ENCODE measurements at regions not wholly inside any gene's neighbourhood (a gene's known extent, or its start where the extent isn't known, plus 50 kb on each side); places are given as distances from the start of the nearest gene placed in this dataset.

- Histone ChIP-seq H3K36me3 (no peaks in the 10 kb centered on the region), H3K27ac (no peak overlapping the region), H3K4me3 (no peak overlapping the region), H3K27me3 (no peaks in the 10 kb centered on the region), H3K4me1 (no peaks in the 10 kb centered on the region), H3K9me3 (replicated peaks) (no peaks in the 10 kb centered on the region)
- DNase-seq = no peak
Observed at GRCh38 chr18:65346086-65346485, 404.7 kb upstream of the CDH7 start.

DNA sequence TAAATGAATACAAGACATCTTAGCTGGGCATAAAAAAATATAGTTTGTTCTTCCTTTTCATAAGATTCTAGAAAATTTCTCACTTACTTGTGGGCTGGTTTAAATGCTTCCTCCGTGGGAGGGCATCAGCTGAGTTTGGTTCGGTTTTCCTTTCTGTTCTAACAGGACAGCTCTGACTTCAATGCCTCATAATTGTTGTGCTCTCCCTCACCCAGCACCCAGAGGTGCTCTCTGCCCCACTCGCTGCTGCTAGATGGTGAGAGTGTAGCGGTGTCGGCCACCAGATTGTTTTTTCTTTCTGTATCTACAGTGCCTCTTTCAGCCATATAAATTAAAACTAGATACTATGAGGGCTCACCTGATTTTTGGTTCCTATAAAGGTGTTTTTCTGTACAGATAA, 407.2 kb upstream of the CDH7 start:
- H3K4me1 ChIP-seq = no peaks in the 10 kb centered on the region
- no peak overlapping the region for H3K4me3 ChIP-seq
- no peak overlapping the region for H3K27ac ChIP-seq
- H3K36me3 ChIP-seq = no peaks in the 10 kb centered on the region
- H3K27me3 ChIP-seq = no peaks in the 10 kb centered on the region
- H3K9me3 ChIP-seq (replicated peaks) = no peaks in the 10 kb centered on the region
- DNase-seq = no peak

DNA sequence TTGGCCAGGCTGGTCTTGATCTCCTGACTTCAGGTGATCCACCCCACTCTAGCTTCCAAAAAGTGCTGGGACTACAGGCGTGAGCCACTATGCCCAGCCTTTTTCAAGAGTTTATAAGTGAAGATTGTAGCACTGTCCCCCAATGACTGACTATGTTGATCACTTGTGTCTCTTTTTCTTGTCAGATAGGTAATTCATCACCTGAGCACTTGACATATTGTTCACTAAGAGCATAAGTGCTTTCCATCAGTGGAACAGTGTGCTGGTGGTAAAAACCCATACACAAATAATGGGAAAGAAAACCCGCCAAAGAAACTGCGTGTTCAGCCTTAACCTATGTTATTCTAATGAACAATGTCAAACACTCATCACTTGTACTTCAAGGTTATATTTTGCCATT, 414.4 kb upstream of the CDH7 start:
- H3K27ac ChIP-seq = no peak overlapping the region
- no peaks in the 10 kb centered on the region for H3K4me1 ChIP-seq
- no peak overlapping the region for H3K4me3 ChIP-seq
- H3K36me3 ChIP-seq = no peaks in the 10 kb centered on the region
- DNase-seq = no peak
- no peaks in the 10 kb centered on the region for H3K27me3 ChIP-seq
- no peaks in the 10 kb centered on the region for H3K9me3 ChIP-seq (replicated peaks)

DNA sequence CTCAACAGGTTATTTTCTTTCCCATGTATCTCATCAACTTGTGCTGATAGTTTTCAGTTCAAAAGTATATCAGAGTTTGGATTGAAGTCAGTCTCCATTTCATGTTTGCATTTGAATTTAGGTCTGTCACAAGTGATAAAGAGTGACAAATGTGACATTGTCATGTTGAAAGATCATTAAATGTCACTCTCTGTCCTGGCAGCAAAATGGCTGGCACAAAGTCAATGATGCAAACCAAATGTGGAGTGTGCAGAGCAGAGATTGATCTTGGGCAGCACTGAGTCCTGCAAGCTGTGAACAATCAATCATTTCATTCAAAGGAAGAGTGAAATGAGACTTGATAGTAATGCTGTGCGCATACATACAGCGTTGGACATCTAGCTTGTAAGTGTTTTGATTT, 421.8 kb upstream of the CDH7 start:
- Histone ChIP-seq H3K36me3 (no peaks in the 10 kb centered on the region), H3K4me1 (no peaks in the 10 kb centered on the region), H3K27ac (no peak overlapping the region), H3K27me3 (no peaks in the 10 kb centered on the region), H3K9me3 (replicated peaks) (no peaks in the 10 kb centered on the region), H3K4me3 (no peak overlapping the region)
- DNase-seq = no peak

DNA sequence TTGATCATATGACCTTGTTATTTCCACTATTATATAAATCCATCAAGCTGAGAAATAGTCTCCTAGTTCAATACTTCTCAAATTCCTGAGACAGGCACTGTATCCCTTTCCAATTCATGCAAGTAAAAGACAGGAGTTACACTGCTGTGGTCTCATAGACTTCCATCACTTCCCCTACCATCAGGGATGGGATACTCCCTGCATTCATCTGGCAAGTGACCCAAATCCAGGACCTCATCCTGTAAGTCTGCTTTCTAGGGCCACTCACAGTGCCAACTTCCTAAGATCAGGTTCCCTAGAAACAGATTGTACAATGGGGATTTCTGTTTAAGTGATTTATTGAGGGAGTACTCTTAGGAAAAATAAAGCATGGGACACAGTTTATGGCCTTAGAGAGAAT, 424.0 kb upstream of the CDH7 start:
- no peak for DNase-seq
- Histone ChIP-seq H3K9me3 (replicated peaks) (no peaks in the 10 kb centered on the region), H3K27me3 (no peaks in the 10 kb centered on the region), H3K27ac (no peak overlapping the region), H3K4me1 (no peaks in the 10 kb centered on the region), H3K36me3 (no peaks in the 10 kb centered on the region), H3K4me3 (no peak overlapping the region)

GRCh38 chr18:65322895-65323294, 427.9 kb upstream of the CDH7 start:
- no peak overlapping the region for H3K4me3 ChIP-seq
- H3K27me3 ChIP-seq = no peaks in the 10 kb centered on the region
- no peaks in the 10 kb centered on the region for H3K36me3 ChIP-seq
- no peak overlapping the region for H3K27ac ChIP-seq
- no peak for DNase-seq
- H3K9me3 ChIP-seq (replicated peaks) = no peaks in the 10 kb centered on the region
- H3K4me1 ChIP-seq = no peaks in the 10 kb centered on the region

- Histone ChIP-seq H3K4me1 (no peaks in the 10 kb centered on the region), H3K27me3 (no peaks in the 10 kb centered on the region), H3K4me3 (no peak overlapping the region), H3K36me3 (no peaks in the 10 kb centered on the region), H3K9me3 (replicated peaks) (no peaks in the 10 kb centered on the region), H3K27ac (no peak overlapping the region)
- no peak for DNase-seq
Observed at GRCh38 chr18:65298422-65298821, 452.4 kb upstream of the CDH7 start.

- H3K27me3 ChIP-seq = no peaks in the 10 kb centered on the region
- no peak for DNase-seq
- no peaks in the 10 kb centered on the region for H3K9me3 ChIP-seq (replicated peaks)
- H3K4me1 ChIP-seq = no peaks in the 10 kb centered on the region
- H3K27ac ChIP-seq = no peak overlapping the region
- no peaks in the 10 kb centered on the region for H3K36me3 ChIP-seq
- H3K4me3 ChIP-seq = no peak overlapping the region
Observed at GRCh38 chr18:65288908-65289307, 461.9 kb upstream of the CDH7 start.

DNA sequence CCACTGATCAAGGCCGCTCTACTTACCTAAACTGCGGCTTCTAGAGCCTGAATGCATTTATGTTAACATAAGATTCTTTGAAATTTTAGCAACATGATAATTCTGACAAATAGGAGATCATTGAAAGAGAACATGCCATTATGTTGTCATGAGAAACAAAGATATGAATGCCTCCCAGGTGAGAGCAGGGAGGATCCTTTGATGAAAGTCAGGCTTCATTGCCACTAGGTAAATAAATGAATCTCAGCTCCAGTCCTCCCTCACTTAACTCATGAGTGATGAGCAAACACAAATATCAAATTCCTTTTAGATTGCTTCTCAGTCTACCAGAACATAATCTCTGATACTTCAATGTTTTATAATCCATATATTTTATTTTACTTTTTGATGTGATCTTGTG, 463.2 kb upstream of the CDH7 start:
- H3K9me3 ChIP-seq (replicated peaks) = no peaks in the 10 kb centered on the region
- H3K4me1 ChIP-seq = no peaks in the 10 kb centered on the region
- no peaks in the 10 kb centered on the region for H3K36me3 ChIP-seq
- no peak overlapping the region for H3K4me3 ChIP-seq
- no peaks in the 10 kb centered on the region for H3K27me3 ChIP-seq
- H3K27ac ChIP-seq = no peak overlapping the region
- no peak for DNase-seq

DNA sequence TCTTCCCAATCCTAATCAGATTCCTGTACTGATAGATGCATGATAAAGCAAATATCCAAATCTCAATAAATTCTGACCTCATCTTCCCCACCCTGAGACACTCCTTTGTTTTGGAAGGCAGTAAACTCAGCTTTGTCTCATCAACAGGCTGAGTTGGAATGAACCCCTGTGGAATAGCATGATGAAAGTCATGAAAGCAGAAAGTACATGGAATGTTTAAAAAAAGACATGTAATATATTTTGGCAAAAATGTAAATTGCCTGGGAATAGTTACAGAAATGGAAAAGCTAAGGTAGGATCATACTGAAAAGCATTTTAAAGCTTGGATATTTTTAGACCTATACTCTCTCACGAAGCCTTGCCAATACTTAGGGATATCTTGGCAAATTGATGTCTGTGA, 468.7 kb upstream of the CDH7 start:
- H3K27ac ChIP-seq = no peak overlapping the region

DNA sequence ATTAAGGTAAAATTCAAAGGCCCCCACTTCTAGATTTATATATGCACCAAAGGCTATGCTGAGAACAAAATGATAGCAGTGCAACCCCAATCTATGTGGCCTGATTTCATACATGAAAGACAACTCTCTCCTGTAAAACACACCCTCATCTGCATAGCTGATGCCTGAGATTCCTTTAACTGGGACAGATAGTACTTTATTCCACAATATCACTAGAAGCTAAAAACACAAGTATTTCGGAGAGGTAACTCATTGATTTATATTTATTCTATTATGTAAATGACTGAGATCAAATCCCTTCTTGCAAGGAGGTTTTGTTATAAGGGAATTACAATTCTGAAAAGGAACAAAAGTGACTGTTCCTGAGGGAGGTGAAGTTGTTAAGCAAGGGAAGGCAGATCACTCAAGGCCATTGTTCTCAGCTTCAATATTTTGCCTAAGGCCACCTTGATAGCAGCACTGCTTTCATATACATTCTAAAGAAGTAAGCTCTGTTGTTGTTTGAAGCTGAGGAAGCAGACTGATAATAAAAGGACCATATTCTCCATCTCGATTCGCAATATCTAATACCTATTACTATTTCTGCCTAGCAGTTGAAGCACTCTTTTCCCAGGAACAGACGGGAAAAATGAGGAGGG, 471.0 kb upstream of the CDH7 start:
- Histone ChIP-seq H3K4me3 (no peak overlapping the region), H3K36me3 (no peaks in the 10 kb centered on the region), H3K27ac (no peak overlapping the region), H3K9me3 (replicated peaks) (no peaks in the 10 kb centered on the region), H3K27me3 (no peaks in the 10 kb centered on the region), H3K4me1 (no peaks in the 10 kb centered on the region)
- no peak for DNase-seq

More for the DNA sequence above, 468.7 kb upstream of the CDH7 start:
- no peaks in the 10 kb centered on the region for H3K4me1 ChIP-seq
- no peak for DNase-seq
- no peaks in the 10 kb centered on the region for H3K27me3 ChIP-seq
- no peaks in the 10 kb centered on the region for H3K9me3 ChIP-seq (replicated peaks)
- H3K36me3 ChIP-seq = no peaks in the 10 kb centered on the region
- no peak overlapping the region for H3K4me3 ChIP-seq

GRCh38 chr18:65278939-65279667, 471.7 kb upstream of the CDH7 start:
- DNase-seq = no peak
- Histone ChIP-seq H3K9me3 (replicated peaks) (no peaks in the 10 kb centered on the region), H3K4me1 (no peaks in the 10 kb centered on the region), H3K4me3 (no peak overlapping the region), H3K36me3 (no peaks in the 10 kb centered on the region), H3K27me3 (no peaks in the 10 kb centered on the region), H3K27ac (no peak overlapping the region)

GRCh38 chr18:65269375-65269774, 481.4 kb upstream of the CDH7 start:
- Histone ChIP-seq H3K9me3 (replicated peaks) (no peaks in the 10 kb centered on the region), H3K4me3 (no peak overlapping the region)

DNA sequence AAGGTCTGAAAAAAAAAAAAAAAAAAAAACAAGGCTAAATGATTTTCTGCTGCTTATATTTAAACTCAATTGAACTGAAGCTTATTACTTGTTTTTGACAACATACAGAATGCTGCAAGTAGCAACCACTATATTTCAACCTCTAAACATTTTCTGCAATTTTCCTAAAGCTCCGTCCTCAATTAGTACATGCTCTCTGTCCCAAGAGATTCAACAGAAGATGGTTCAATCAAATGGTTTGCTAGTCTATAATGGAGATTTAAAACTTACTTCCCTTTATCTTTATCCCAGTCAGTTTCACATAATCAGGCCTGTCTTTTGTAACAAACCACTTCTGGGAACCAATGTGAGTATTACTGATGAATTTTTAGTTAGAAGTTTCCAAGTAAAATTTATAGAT, 485.1 kb upstream of the CDH7 start:
- DNase-seq = no peak
- Histone ChIP-seq H3K4me3 (no peak overlapping the region), H3K27ac (no peak overlapping the region), H3K27me3 (no peaks in the 10 kb centered on the region), H3K9me3 (replicated peaks) (no peaks in the 10 kb centered on the region), H3K36me3 (no peaks in the 10 kb centered on the region), H3K4me1 (no peaks in the 10 kb centered on the region)

More at GRCh38 chr18:65269375-65269774, 481.4 kb upstream of the CDH7 start:
- Histone ChIP-seq H3K4me1 (no peaks in the 10 kb centered on the region), H3K27me3 (no peaks in the 10 kb centered on the region), H3K36me3 (no peaks in the 10 kb centered on the region), H3K27ac (no peak overlapping the region)
- no peak for DNase-seq

- no peaks in the 10 kb centered on the region for H3K4me1 ChIP-seq
- no peak overlapping the region for H3K27ac ChIP-seq
- no peaks in the 10 kb centered on the region for H3K36me3 ChIP-seq
- DNase-seq = no peak
- no peaks in the 10 kb centered on the region for H3K27me3 ChIP-seq
- H3K4me3 ChIP-seq = no peak overlapping the region
- H3K9me3 ChIP-seq (replicated peaks) = no peaks in the 10 kb centered on the region
Observed at GRCh38 chr18:65260030-65260429, 490.8 kb upstream of the CDH7 start.

GRCh38 chr18:65259403-65259802, 491.4 kb upstream of the CDH7 start:
- H3K4me1 ChIP-seq = no peaks in the 10 kb centered on the region
- H3K36me3 ChIP-seq = no peaks in the 10 kb centered on the region
- no peak overlapping the region for H3K27ac ChIP-seq
- no peak for DNase-seq
- H3K27me3 ChIP-seq = no peaks in the 10 kb centered on the region
- no peak overlapping the region for H3K4me3 ChIP-seq
- H3K9me3 ChIP-seq (replicated peaks) = no peaks in the 10 kb centered on the region

Data from SJCRH30 (cell line).